A673 (cell line): ENCODE measurements at regions not wholly inside any gene's neighbourhood (a gene's known extent, or its start where the extent isn't known, plus 50 kb on each side); places are given as distances from the start of the nearest gene placed in this dataset.

Experiments used
- BruUV-seq: library from RNA; stranded (reverse); fragments of 400-500 nt; replicated peaks from 2 replicates; lab custom pipeline; 2021; lab: Mats Ljungman, UMichigan
- CTCF ChIA-PET: fragments of 300-600 bp; sonication (Branson Sonifier 250); formaldehyde crosslinking; loops from one replicate; lab custom pipeline; 2022; ENCODE audit warnings: antibody characterized with exemption; lab: Charles Lee
- POLR2A ChIA-PET: fragments of 300-600 bp; sonication (Branson Sonifier 250); formaldehyde crosslinking; loops from one replicate; lab custom pipeline; 2022; ENCODE audit warnings: antibody characterized with exemption; ENCODE audit not compliant: low non-redundant PET; lab: Charles Lee
- DNase-seq: peaks from one replicate; pipeline ENCODE4 v3.0.0-alpha.2; 2015; ENCODE audit warnings: low spot score
- H3K27ac ChIP-seq: fragments of 200-600 bp; sonication (generic); 2 replicates; pipeline ENCODE4 v1.5.1; 2016; ENCODE audit warnings: mixed run types, low read depth, mild to moderate bottlenecking, mixed read lengths, antibody characterized with exemption, low read length; ENCODE audit not compliant: poor library complexity, severe bottlenecking
- H3K27me3 ChIP-seq: fragments of 200-600 bp; sonication (generic); replicated peaks from 2 replicates; pipeline ENCODE4 v1.6.1; 2017; ENCODE audit warnings: mixed run types, low read depth, mild to moderate bottlenecking, mixed read lengths, antibody characterized with exemption, low read length; ENCODE audit not compliant: insufficient read depth, poor library complexity
- H3K36me3 ChIP-seq: fragments of 200-600 bp; sonication (generic); 2 replicates; pipeline ENCODE4 v1.6.1; 2016; ENCODE audit warnings: mixed run types, mild to moderate bottlenecking, mixed read lengths, antibody characterized with exemption, low read length; ENCODE audit not compliant: insufficient read depth, poor library complexity, severe bottlenecking
- H3K4me1 ChIP-seq: fragments of 200-600 bp; sonication (generic); 2 replicates; pipeline ENCODE4 v1.6.1; 2017; ENCODE audit warnings: mixed run types, mild to moderate bottlenecking, mixed read lengths, antibody characterized with exemption, low read length; ENCODE audit not compliant: insufficient read depth, poor library complexity, severe bottlenecking
- H3K4me3 ChIP-seq: fragments of 200-600 bp; sonication (generic); 2 replicates; pipeline ENCODE4 v1.5.1; 2016; ENCODE audit warnings: low read depth, mixed run types, mild to moderate bottlenecking, mixed read lengths, low read length; ENCODE audit not compliant: poor library complexity, severe bottlenecking
- H3K9me3 ChIP-seq: fragments of 200-600 bp; sonication (generic); 2 replicates; pipeline ENCODE4 v1.6.1; 2016; ENCODE audit warnings: mixed run types, low read depth, mild to moderate bottlenecking, mixed read lengths, antibody characterized with exemption, low read length; ENCODE audit not compliant: poor library complexity, severe bottlenecking
- CTCF ChIP-seq: fragments of 300-800, 200-600 bp; sonication (generic); conservative IDR thresholded peaks from 2 replicates; pipeline ENCODE4 v1.5.1; 2017; ENCODE audit warnings: low read depth, mild to moderate bottlenecking, antibody characterized with exemption, low read length, moderate library complexity, mixed read lengths
- EZH2 ChIP-seq: fragments of 200-600 bp; sonication (generic); IDR thresholded peaks from 2 replicates; pipeline ENCODE4 v1.6.1; 2017; ENCODE audit warnings: borderline replicate concordance, low read depth, mild to moderate bottlenecking, mixed read lengths, antibody characterized with exemption, low read length; ENCODE audit not compliant: poor library complexity, severe bottlenecking
- intact Hi-C: fragments of 100-400 bp; cut with micrococcal nuclease; formaldehyde crosslinking; loops from one replicate; pipeline ENCODE4 v1.10.0; 2022; ENCODE audit not compliant: unreplicated experiment

GRCh38 chr6:14187406-14187805 lies 69.8 kb downstream of the CD83 start:
- no peak for TF ChIP-seq EZH2
- no peak for TF ChIP-seq CTCF
- no TSS peak for BruUV-seq

GRCh38 chr6:14189074-14189473 lies 71.5 kb downstream of the CD83 start:
- peaks cover 6% of the 10 kb centered on the region for H3K4me1 ChIP-seq
- H3K36me3 ChIP-seq: no peaks in the 10 kb centered on the region
- ChIA-PET CTCF (no interaction called here), POLR2A (no interaction called here)
- TF ChIP-seq CTCF: no peak
- TF ChIP-seq EZH2: no peak
- intact Hi-C loops: no loop called here
- H3K27me3 ChIP-seq: no peaks in the 10 kb centered on the region
- H3K4me3 ChIP-seq: no peak overlapping the region
- no peak for DNase-seq
- no TSS peak for BruUV-seq
- H3K27ac ChIP-seq: no peak overlapping the region
- no peaks in the 10 kb centered on the region for H3K9me3 ChIP-seq

More at GRCh38 chr6:14187406-14187805, 69.8 kb downstream of the CD83 start:
- Histone ChIP-seq H3K27ac (no peak overlapping the region), H3K27me3 (no peaks in the 10 kb centered on the region), H3K9me3 (no peaks in the 10 kb centered on the region), H3K4me1 (peaks cover 6% of the 10 kb centered on the region), H3K4me3 (no peak overlapping the region), H3K36me3 (no peaks in the 10 kb centered on the region)
- no peak for DNase-seq
- intact Hi-C loops: no loop called here
- POLR2A ChIA-PET: no interaction called here
- CTCF ChIA-PET: no interaction called here

GRCh38 chr6:14190191-14190928 lies 72.8 kb downstream of the CD83 start:
- H3K4me3 ChIP-seq: no peak overlapping the region
- ChIA-PET CTCF (no interaction called here), POLR2A (interaction anchor here (0.6 kb wide), 1 partner anchor 18 kb away, joined by 4 read pairs; no protein-coding TSS in a partner anchor)
- H3K36me3 ChIP-seq: no peaks in the 10 kb centered on the region
- no peak for DNase-seq
- no peak overlapping the region for H3K27ac ChIP-seq
- BruUV-seq: no TSS peak
- no peaks in the 10 kb centered on the region for H3K27me3 ChIP-seq
- intact Hi-C loops: no loop called here
- no peaks in the 10 kb centered on the region for H3K9me3 ChIP-seq
- no peak for TF ChIP-seq EZH2
- no peak for TF ChIP-seq CTCF
- H3K4me1 ChIP-seq: peaks cover 6% of the 10 kb centered on the region
